ENCODE measurements at regions not wholly inside any gene's neighbourhood (a gene's known extent, or its start where the extent isn't known, plus 50 kb on each side); places are given as distances from the start of the nearest gene placed in this dataset.

DNA sequence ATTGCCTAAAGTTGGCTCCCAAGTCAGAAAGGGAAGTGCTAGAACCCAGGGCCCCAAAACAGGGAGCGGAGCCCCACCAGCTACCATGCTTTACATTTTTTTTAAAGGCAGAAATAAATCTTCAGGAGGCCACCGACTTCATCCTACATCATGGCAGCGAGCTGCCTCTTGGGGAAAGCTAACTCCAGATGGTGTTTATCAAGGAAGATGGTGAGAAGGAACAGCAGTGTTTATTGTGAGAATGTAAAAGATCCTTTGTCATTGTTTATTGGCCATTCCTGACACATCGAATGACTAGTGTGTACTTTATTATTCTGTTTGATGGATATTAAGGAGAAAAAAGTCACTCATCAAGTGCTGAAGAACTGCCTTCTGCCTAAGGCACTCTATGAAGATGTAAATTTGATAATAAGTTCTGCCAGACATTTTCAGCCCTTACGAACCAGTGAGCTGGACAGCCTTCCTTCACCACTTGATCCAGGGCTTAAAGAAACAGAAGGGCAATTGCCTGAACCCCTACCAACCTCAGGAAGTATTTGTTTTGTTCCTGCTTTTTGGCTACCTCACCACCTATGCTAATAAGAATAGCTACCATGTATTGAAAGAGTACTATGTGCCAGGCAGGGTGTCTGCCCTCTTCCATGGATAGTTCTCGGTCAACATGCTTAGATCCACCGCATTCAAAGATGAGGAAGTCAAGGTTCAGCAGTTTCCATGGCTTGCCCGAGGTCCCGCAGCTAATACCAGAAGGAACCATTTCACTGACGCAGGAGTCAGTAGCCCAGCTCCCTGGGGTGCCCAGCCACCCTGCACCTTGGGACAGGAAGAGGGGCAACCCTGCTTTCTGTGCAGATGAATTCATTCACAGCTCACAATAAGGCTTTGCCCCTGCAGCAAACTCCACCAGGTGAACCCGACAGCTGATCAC, 194.7 kb upstream of the RREB1 start:
- DNase-seq (ENCODE audit: low spot score), result no peak

GRCh38 chr6:6915219-6915618, 192.5 kb upstream of the RREB1 start:
- DNase-seq (ENCODE audit: low spot score), result no peak

DNA sequence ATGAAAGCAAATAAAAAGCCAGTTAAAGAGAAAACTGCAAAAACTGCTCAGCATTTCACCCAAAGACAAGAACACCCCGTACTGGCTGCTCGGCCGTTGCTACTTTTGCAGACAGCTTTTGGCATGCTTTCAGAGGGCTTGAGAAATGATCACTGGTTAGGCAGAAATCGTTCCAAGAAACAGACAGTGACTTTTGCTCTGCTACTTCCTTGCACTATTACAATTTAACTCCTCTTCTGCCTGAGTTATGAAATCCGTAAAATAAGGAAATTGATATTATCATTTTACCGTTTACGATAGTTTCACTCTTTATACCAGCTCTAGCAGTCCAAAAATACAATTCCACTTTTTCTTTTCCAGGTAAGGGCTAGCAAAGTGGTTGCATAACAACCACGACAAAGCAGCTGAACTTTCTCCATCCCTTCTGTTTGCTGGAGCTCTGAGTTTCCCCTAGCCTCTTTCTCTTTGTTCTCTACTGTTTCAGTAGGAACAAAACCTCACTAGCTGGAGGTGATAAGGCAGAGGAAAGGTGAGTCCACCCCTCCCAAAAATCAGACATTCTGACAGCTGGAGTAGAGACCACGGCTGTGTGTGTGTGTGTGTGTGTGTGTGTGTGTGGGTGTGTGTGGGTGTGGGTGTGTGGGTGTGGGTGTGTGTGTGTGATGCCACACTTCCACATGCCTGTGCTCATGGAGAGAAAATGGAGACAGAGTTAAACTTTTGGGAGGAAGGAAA, 191.8 kb upstream of the RREB1 start:
- DNase-seq (ENCODE audit: low spot score), result peak; percentile 89

GRCh38 chr6:6916598-6916997, 191.2 kb upstream of the RREB1 start:
- DNase-seq (ENCODE audit: low spot score), result no peak

GRCh38 chr6:6918216-6918983, 189.4 kb upstream of the RREB1 start:
- no peak for DNase-seq (ENCODE audit: low spot score)

- no peak for DNase-seq (ENCODE audit: low spot score)
These were observed 188.6 kb upstream of the RREB1 start for GRCh38 chr6:6919173-6919572.

GRCh38 chr6:6920114-6920986, 187.4 kb upstream of the RREB1 start:
- no peak for DNase-seq (ENCODE audit: low spot score)

GRCh38 chr6:6920987-6921313, 186.8 kb upstream of the RREB1 start:
- DNase-seq (ENCODE audit: low spot score), result no peak

- DNase-seq (ENCODE audit: low spot score), result no peak
These were observed 185.6 kb upstream of the RREB1 start for GRCh38 chr6:6922166-6922565.

DNA sequence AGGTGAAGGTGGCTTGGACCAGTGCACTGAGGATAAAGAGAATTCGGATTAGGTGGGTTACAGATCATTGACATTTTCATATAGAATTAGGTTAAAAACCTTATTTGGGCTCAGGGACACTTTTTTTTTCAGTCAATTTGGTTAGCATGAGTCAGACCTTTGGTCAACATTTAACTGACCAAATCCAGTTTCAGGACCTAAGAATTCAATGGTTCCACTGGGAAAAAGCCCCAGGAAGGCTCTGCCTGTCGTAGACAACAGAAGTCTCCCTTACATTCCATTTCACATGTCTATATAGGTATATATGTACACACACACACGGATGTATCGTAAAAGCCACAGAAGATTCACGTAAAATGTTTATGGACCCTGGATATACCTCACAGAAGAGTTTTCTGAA, 184.2 kb upstream of the RREB1 start:
- no peak for DNase-seq (ENCODE audit: low spot score)

GRCh38 chr6:6924708-6925107, 183.1 kb upstream of the RREB1 start:
- no peak for DNase-seq (ENCODE audit: low spot score)

DNA sequence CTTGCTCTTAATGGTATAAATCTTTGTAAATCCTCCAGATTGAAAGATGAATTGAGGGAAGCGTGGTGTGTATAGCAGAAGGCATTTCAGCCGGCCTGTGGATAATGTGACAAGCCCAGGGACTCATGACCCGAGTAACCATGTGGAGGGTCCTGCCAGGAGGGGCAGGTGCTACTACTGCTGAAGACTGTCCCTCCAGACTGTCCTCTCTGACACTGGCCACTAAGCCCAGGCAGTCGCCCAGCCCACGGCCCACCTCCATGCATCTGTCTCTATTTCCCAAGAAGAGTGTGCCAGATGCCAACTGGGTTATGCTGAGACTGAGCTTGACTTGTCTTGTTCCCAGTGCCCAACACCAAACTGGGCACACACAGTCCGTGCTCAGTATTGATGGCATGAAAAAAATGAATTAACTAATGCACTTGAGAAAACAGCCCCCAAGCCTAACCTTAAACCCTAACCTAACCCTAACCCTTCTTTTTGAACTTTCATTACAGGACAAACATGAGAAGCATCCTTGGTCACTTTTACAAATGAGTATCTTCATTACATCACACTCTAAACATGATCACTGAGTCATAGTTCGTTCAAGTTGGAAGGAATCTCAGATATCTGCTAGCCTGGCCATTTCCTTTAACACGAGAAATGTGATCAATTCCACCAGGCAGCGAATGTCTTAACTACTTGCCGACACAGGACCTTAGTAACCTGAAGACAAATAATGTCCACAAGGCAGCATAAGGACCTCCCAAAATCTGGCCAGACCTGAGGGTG, 182.2 kb upstream of the RREB1 start:
- DNase-seq (ENCODE audit: low spot score), result no peak

- no peak for DNase-seq (ENCODE audit: low spot score)
These were observed 180.9 kb upstream of the RREB1 start for GRCh38 chr6:6926856-6927255.

DNA sequence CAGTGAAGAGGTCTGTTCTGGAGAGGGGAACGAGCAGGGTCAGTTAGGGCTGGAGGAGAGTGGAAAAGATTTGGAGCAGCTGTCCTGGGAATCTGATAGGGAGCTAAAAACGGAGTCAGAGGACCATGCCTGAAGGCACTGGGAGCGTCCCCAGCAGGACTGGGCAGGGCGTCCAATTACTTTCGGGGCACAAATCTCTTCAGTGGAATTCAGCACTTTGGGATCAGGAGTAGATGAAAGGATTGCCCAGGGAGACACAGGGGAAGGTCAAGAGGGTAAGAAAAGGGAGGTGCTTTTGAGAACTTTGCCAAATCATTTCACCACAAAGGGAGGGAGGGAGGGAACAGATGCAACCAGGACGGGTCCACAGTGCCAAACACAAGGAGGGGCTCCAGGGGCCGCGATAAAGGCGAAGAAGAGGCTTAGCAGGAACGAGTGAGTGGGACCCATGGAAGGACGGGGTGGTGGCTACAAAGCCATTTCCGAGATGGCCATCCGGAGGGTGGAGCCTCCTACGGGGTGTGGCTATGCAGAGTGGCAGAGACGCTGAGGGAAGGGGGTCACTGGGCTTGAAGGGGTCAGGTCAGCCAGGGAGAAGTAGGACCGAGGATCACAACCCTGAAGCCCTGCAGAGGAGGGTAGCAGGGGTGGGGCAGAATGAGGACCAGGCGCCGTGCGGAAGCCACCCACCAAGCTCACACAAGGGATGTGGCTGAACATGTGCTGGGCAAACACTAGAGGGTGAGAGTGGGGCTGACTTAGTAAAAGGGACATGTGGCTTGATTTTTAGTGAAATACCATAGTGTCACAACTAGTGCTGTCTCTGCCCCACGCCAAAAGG, 180.0 kb upstream of the RREB1 start:
- peak; percentile 45 for DNase-seq (ENCODE audit: low spot score)

- no peak for DNase-seq (ENCODE audit: low spot score)
These were observed 177.4 kb upstream of the RREB1 start for GRCh38 chr6:6930223-6930880.

- DNase-seq (ENCODE audit: low spot score), result no peak
These were observed 176.4 kb upstream of the RREB1 start for GRCh38 chr6:6931071-6932025.

- no peak for DNase-seq (ENCODE audit: low spot score)
These were observed 175.4 kb upstream of the RREB1 start for GRCh38 chr6:6932341-6932740.

DNA sequence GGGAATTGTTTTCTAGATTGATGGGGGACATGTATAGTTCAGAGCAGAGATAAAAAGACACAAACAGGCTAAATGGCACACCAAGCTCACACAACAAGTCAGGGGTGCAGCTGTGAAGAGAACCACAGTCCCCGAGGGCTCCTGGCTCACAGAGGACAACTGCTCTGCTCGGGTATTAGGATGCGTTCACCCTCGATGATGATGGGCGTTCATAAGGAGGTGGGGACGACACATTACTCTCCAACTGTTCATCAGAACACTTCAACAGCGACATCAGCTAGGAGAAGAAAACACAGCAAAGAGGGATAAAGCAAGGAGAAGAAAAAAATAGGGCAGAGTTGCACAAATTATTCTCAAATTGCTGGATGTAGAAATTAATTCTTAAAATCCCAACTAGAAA, 174.8 kb upstream of the RREB1 start:
- no peak for DNase-seq (ENCODE audit: low spot score)

All from umbilical cord (tissue), 1 donor.